ENCODE measurements at regions not wholly inside any gene's neighbourhood (a gene's known extent, or its start where the extent isn't known, plus 50 kb on each side); places are given as distances from the start of the nearest gene placed in this dataset.

DNA sequence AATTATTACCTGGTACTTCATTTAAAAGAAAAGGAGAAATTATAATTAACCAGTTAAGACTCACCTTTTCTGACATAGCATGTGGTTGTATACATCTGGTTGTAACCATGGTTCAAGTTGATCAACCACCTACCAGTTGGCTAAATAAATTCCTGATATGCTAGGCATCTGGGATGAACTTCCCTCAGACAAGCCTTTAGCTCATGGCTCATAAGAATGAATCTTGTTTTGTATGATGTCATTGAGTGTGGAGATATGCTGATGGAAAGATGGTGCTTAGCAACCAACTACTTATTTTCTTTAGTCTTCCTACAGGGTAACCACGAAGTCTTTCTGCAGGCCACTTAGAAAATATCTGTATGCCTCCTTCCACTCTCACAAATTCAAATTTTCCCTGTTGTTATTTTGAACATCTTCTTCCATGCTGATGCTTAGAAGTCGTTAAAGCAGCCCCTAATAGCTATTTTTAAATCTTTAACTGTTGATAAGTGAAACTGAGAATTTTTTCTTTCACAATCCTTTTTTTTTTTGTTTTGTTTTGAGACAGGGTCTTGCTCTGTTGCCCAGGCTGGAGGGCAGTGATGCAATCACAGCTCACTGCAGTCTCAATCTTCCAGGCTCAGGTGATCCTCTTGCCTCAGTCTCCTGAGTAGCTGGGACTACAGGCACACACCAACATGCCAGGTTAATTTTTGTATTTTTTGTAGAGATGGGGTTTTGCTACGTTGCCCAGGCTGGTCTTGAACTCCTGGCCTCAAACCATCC is 51.9 kb upstream of the PTHLH start:
- TF ChIP-seq, protein P1, sequence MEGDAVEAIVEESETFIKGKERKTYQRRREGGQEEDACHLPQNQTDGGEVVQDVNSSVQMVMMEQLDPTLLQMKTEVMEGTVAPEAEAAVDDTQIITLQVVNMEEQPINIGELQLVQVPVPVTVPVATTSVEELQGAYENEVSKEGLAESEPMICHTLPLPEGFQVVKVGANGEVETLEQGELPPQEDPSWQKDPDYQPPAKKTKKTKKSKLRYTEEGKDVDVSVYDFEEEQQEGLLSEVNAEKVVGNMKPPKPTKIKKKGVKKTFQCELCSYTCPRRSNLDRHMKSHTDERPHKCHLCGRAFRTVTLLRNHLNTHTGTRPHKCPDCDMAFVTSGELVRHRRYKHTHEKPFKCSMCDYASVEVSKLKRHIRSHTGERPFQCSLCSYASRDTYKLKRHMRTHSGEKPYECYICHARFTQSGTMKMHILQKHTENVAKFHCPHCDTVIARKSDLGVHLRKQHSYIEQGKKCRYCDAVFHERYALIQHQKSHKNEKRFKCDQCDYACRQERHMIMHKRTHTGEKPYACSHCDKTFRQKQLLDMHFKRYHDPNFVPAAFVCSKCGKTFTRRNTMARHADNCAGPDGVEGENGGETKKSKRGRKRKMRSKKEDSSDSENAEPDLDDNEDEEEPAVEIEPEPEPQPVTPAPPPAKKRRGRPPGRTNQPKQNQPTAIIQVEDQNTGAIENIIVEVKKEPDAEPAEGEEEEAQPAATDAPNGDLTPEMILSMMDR (IDR thresholded peaks at IDR 0.05 in 2 of 3, conservative IDR thresholded peaks at IDR 0.05 in 1 of 3; ENCODE audit: borderline replicate concordance in 1 of 3, insufficient read depth in 1 of 3, low read depth in 2 of 3, low read length in 2 of 3), result no peak
- no peak for TF ChIP-seq EZH2phosphoT487 (IDR thresholded peaks at IDR 0.05; ENCODE audit: borderline replicate concordance)
- no peak for TF ChIP-seq CEBPB (IDR thresholded peaks at IDR 0.05; ENCODE audit: low read depth)

All from HCT116 (cell line).